H1 (cell line): ENCODE measurements at regions not wholly inside any gene's neighbourhood (a gene's known extent, or its start where the extent isn't known, plus 50 kb on each side); places are given as distances from the start of the nearest gene placed in this dataset.

ENCODE experiments used
- CTCF ChIA-PET: fragments of 300-600 bp; sonication (Branson Sonifier 250); formaldehyde crosslinking; loops from one replicate; lab custom pipeline; 2021; ENCODE audit not compliant: partially characterized antibody; lab: Charles Lee
- POLR2A ChIA-PET: fragments of 300-600 bp; sonication (Branson Sonifier 250); formaldehyde crosslinking; loops from one replicate; lab custom pipeline; 2021; ENCODE audit warnings: inconsistent platforms; ENCODE audit not compliant: partially characterized antibody; lab: Charles Lee
- DNase-seq, 2 experiments: peaks; one replicate each; pipeline versions ENCODE4 v3.0.0 to v3.0.0-alpha.2; 2010 to 2022; ENCODE audit warnings: low spot score in 2 of 2, low read depth in 1 of 2, mixed read lengths in 1 of 2
- FAIRE-seq: peaks from 2 replicates; lab custom pipeline; 2011; peaks lifted over from hg19 to GRCh38; lab: Jason Lieb, UNC
- H2AFZ ChIP-seq: 2 replicates; pipeline ENCODE4 v1.8.1; 2012; ENCODE audit warnings: low read length, inconsistent platforms
- H2AK5ac ChIP-seq: 2 replicates; pipeline ENCODE4 v1.6.1; 2013; ENCODE audit warnings: low read depth, low read length
- H2BK120ac ChIP-seq: replicated peaks from 2 replicates; pipeline ENCODE3; 2013; ENCODE audit warnings: low read depth, low read length, inconsistent platforms
- H2BK12ac ChIP-seq: 2 replicates; pipeline ENCODE4 v1.6.1; 2013; ENCODE audit warnings: low read depth, low read length
- H2BK15ac ChIP-seq: 2 replicates; pipeline ENCODE4 v1.6.1; 2013; ENCODE audit warnings: low read length
- H2BK20ac ChIP-seq: 2 replicates; pipeline ENCODE4 v1.6.1; 2013; ENCODE audit warnings: low read length
- H2BK5ac ChIP-seq: 2 replicates; pipeline ENCODE4 v1.6.1; 2013; ENCODE audit warnings: low read depth, low read length
- H3K14ac ChIP-seq: 2 replicates; pipeline ENCODE4 v1.6.1; 2013; ENCODE audit warnings: inconsistent platforms; ENCODE audit not compliant: insufficient read length
- H3K18ac ChIP-seq: 2 replicates; pipeline ENCODE4 v1.6.1; 2013; ENCODE audit warnings: low read length; ENCODE audit errors: extremely low read depth
- H3K23ac ChIP-seq: 2 replicates; pipeline ENCODE4 v1.6.1; 2013; ENCODE audit warnings: inconsistent platforms; ENCODE audit not compliant: insufficient read length
- H3K23me2 ChIP-seq: 2 replicates; pipeline ENCODE4 v1.6.1; 2013; ENCODE audit warnings: low read depth, low read length
- H3K27ac ChIP-seq: 2 replicates; pipeline ENCODE4 v1.6.1; 2011; ENCODE audit warnings: low read depth, low read length, inconsistent platforms
- H3K27me3 ChIP-seq, 4 experiments: replicated peaks in 1 of 4; 1 replicate in 1 of 4; 2 replicates in 3 of 4; pipeline versions ENCODE4 v1.6.1 to v1.8.1; 2011 to 2013; ENCODE audit warnings: low read length in 3 of 4, mild to moderate bottlenecking in 3 of 4, inconsistent platforms in 2 of 4, mixed read lengths in 2 of 4, moderate library complexity in 1 of 4; ENCODE audit not compliant: control insufficient read depth in 3 of 4, insufficient read depth in 3 of 4; ENCODE audit errors: extremely low read depth in 1 of 4
- H3K36me3 ChIP-seq, 4 experiments: 2 replicates each; pipeline versions ENCODE4 v1.6.1 to v1.8.1; 2011 to 2013; ENCODE audit warnings: mild to moderate bottlenecking in 4 of 4, low read length in 3 of 4, moderate library complexity in 2 of 4, control low read depth in 1 of 4, inconsistent platforms in 1 of 4; ENCODE audit not compliant: insufficient read depth in 4 of 4, control insufficient read depth in 2 of 4
- H3K4ac ChIP-seq: replicated peaks from 2 replicates; pipeline ENCODE3; 2013; ENCODE audit warnings: low read length, low read depth, mixed read lengths, inconsistent platforms; ENCODE audit not compliant: insufficient read length
- H3K4me1 ChIP-seq, 4 experiments: replicated peaks in 1 of 4; 1 replicate in 1 of 4; 2 replicates in 3 of 4; pipeline versions ENCODE4 v1.6.1 to v1.8.1; 2011 to 2013; ENCODE audit warnings: low read length in 3 of 4, inconsistent platforms in 2 of 4, mixed read lengths in 1 of 4; ENCODE audit not compliant: insufficient read depth in 4 of 4, control insufficient read depth in 3 of 4
- H3K4me2 ChIP-seq, 2 experiments: 2 replicates each; pipeline versions ENCODE4 v1.6.1 to v1.8.1; 2011 to 2013; ENCODE audit warnings: low read depth in 2 of 2, low read length in 2 of 2, control low read depth in 1 of 2, inconsistent platforms in 1 of 2, mild to moderate bottlenecking in 1 of 2; ENCODE audit not compliant: insufficient read depth in 1 of 2
- H3K4me3 ChIP-seq, 4 experiments: fragments of 200-600, 300-600 bp in 1 of 4; sonication (generic), shearing (Covaris generic), sonication (Bioruptor Twin) in 1 of 4; 2 replicates each; pipeline versions ENCODE4 v1.5.1 to v1.8.1; 2011 to 2016; ENCODE audit warnings: low read length in 4 of 4, low read depth in 3 of 4, control low read depth in 2 of 4, inconsistent platforms in 2 of 4, mild to moderate bottlenecking in 2 of 4, mixed read lengths in 1 of 4, moderate library complexity in 1 of 4; ENCODE audit not compliant: insufficient read depth in 2 of 4; ENCODE audit errors: extremely low read depth in 1 of 4
- H3K56ac ChIP-seq: replicated peaks from 2 replicates; pipeline ENCODE3; 2013; ENCODE audit warnings: low read depth, mild to moderate bottlenecking, mixed read lengths, low read length, inconsistent platforms; ENCODE audit not compliant: insufficient read length
- H3K79me1 ChIP-seq: 2 replicates; pipeline ENCODE4 v1.6.1; 2013; ENCODE audit warnings: low read depth, low read length, control low read depth
- H3K79me2 ChIP-seq, 2 experiments: 2 replicates each; pipeline versions ENCODE4 v1.6.1 to v1.8.1; 2012 to 2013; ENCODE audit warnings: low read length in 2 of 2, mild to moderate bottlenecking in 2 of 2, inconsistent platforms in 1 of 2; ENCODE audit not compliant: insufficient read depth in 2 of 2, control insufficient read depth in 1 of 2
- H3K9ac ChIP-seq, 4 experiments: replicated peaks in 1 of 4; 1 replicate in 1 of 4; 2 replicates in 3 of 4; pipeline versions ENCODE4 v1.6.1 to v1.8.1; 2011 to 2013; ENCODE audit warnings: low read depth in 3 of 4, low read length in 3 of 4, control low read depth in 2 of 4, mild to moderate bottlenecking in 2 of 4, moderate library complexity in 2 of 4, inconsistent platforms in 1 of 4; ENCODE audit errors: extremely low read depth in 1 of 4
- H3K9me3 ChIP-seq, 2 experiments: 2 replicates each; pipeline versions ENCODE4 v1.6.1 to v1.8.1; 2012 to 2013; ENCODE audit warnings: mild to moderate bottlenecking in 2 of 2, moderate library complexity in 2 of 2, control low read depth in 1 of 2, inconsistent platforms in 1 of 2, low read depth in 1 of 2, low read length in 1 of 2, mixed read lengths in 1 of 2; ENCODE audit not compliant: insufficient read depth in 2 of 2
- H4K20me1 ChIP-seq, 2 experiments: replicated peaks in 1 of 2; 2 replicates each; pipeline versions ENCODE3 to v1.8.1; 2011 to 2013; ENCODE audit warnings: inconsistent platforms in 2 of 2, low read length in 2 of 2, mild to moderate bottlenecking in 1 of 2; ENCODE audit not compliant: insufficient read depth in 2 of 2, control insufficient read depth in 1 of 2
- H4K5ac ChIP-seq: 2 replicates; pipeline ENCODE4 v1.6.1; 2013; ENCODE audit warnings: low read length, low read depth, mixed read lengths, inconsistent platforms; ENCODE audit not compliant: insufficient read length
- H4K8ac ChIP-seq: 2 replicates; pipeline ENCODE4 v1.8.0; 2013; ENCODE audit warnings: mild to moderate bottlenecking, moderate library complexity, low read length, inconsistent platforms; ENCODE audit not compliant: insufficient read depth; ENCODE audit errors: extremely low read depth
- H4K91ac ChIP-seq: replicated peaks from 2 replicates; pipeline ENCODE3; 2013; ENCODE audit warnings: low read length, mixed read lengths, inconsistent platforms; ENCODE audit not compliant: insufficient read length
- ATF3 ChIP-seq: IDR thresholded peaks from 2 replicates; pipeline ENCODE4 v1.6.1; 2011; ENCODE audit warnings: low read depth, mild to moderate bottlenecking, low read length; ENCODE audit not compliant: insufficient read depth
- BRCA1 ChIP-seq: IDR thresholded peaks from 2 replicates; pipeline ENCODE4 v1.6.1; 2012; ENCODE audit warnings: low read depth, low read length, improper control_type of control experiment
- JUN ChIP-seq: IDR thresholded peaks from 2 replicates; pipeline ENCODE4 v1.6.1; 2011; ENCODE audit warnings: low read depth, mild to moderate bottlenecking, improper control_type of control experiment, low read length
- MAX ChIP-seq: IDR thresholded peaks from 2 replicates; pipeline ENCODE4 v1.6.1; 2012; ENCODE audit warnings: inconsistent platforms
- RBBP5 ChIP-seq: IDR thresholded peaks from 2 replicates; pipeline ENCODE4 v1.7.1; 2012; ENCODE audit warnings: low read depth, mild to moderate bottlenecking, inconsistent platforms, low read length, moderate library complexity, borderline replicate concordance
- RXRA ChIP-seq: IDR thresholded peaks from 2 replicates; pipeline ENCODE4 v1.6.1; 2011; ENCODE audit warnings: low read depth, mild to moderate bottlenecking, low read length, moderate library complexity; ENCODE audit not compliant: insufficient read depth
- SIN3A ChIP-seq, 2 experiments: IDR thresholded peaks in 1 of 2; conservative IDR thresholded peaks in 1 of 2; 2 replicates each; pipeline ENCODE4 v1.6.1; 2011 to 2012; ENCODE audit warnings: low read length in 2 of 2, improper control_type of control experiment in 1 of 2, low read depth in 1 of 2, mild to moderate bottlenecking in 1 of 2
- SP4 ChIP-seq: IDR thresholded peaks from 2 replicates; pipeline ENCODE4 v1.6.1; 2012; ENCODE audit warnings: low read length, inconsistent platforms
- ZNF274 ChIP-seq: IDR thresholded peaks from 2 replicates; pipeline ENCODE4 v1.7.0; 2012; ENCODE audit warnings: low read length, borderline replicate concordance; ENCODE audit errors: extremely low read depth
- WGBS, 2 experiments: shearing (Covaris generic) in 1 of 2; methylation state at CpG; one replicate each; pipeline versions ENCODE4 v1.1.6 to v1.1.7; 2013 to 2015; ENCODE audit warnings: low lambda C conversion rate in 2 of 2, mixed read lengths in 2 of 2, inconsistent platforms in 1 of 2, low coverage in 1 of 2, missing lambda C conversion rate in 1 of 2; ENCODE audit not compliant: insufficient replicate concordance in 2 of 2, insufficient coverage in 1 of 2, insufficient read length in 1 of 2; ENCODE audit errors: extremely low coverage in 1 of 2, missing lambda C conversion rate in 1 of 2; 5-methylcytosine and 5-hydroxymethylcytosine counted together

GRCh38 chr9:74317235-74317634, 179.9 kb upstream of the RORB start:
- Histone ChIP-seq H3K79me1 (no peaks in the 10 kb centered on the region), H2BK12ac (no peak overlapping the region), H3K4me1 (no peaks in the 10 kb centered on the region), H4K20me1 (no peaks in the 10 kb centered on the region), H2BK15ac (no peak overlapping the region), H3K79me2 (no peaks in the 10 kb centered on the region), H4K5ac (no peak overlapping the region), H2BK120ac (no peak overlapping the region), H2AFZ (no peak overlapping the region), H2AK5ac (no peak overlapping the region), H3K4me3 (no peak overlapping the region), H3K4me2 (no peak overlapping the region), H3K18ac (no peak overlapping the region), H3K27ac (no peak overlapping the region), H3K14ac (no peak overlapping the region), H3K23me2 (no peaks in the 10 kb centered on the region; the same call in 1 of the 2 replicates), H3K4ac (no peak overlapping the region), H4K91ac (no peak overlapping the region), H3K9ac (no peak overlapping the region), H3K27me3 (no peaks in the 10 kb centered on the region), H4K8ac (no peak overlapping the region), H3K9me3 (peaks cover 0 to 4% of the 10 kb centered on the region in 2 experiments; a peak in 1 of 4 replicates), H2BK20ac (no peak overlapping the region)
- no peak for FAIRE-seq
- CTCF ChIA-PET: interaction anchor here (0.6 to 1.2 kb wide), 3 partner anchors 62 to 336 kb away, joined by 3 to 4 read pairs (median 3); no protein-coding TSS in a partner anchor
- 0% methylated on average over 1 of the region's 1 CpG; no CpG with 5 or more reads in 1 of the 2 experiments for WGBS, 2 experiments
- TF ChIP-seq JUN (no peak), MAX (no peak), BRCA1 (no peak), RXRA (no peak), ATF3 (no peak), SIN3A (conservative IDR thresholded peaks at IDR 0.05 in 1 of 2, IDR thresholded peaks at IDR 0.05 in 1 of 2; ENCODE audit: low read depth in 1 of 2, low read length in 2 of 2) (no peak), ZNF274 (no peak), RBBP5 (no peak), SP4 (no peak)
- TF ChIP-seq, all 59 proteins: peak for 0
- H3K23ac ChIP-seq: no peak overlapping the region
- no peaks in the 10 kb centered on the region for H3K36me3 ChIP-seq
- H2BK5ac ChIP-seq: no peak overlapping the region
- no peak for DNase-seq
- POLR2A ChIA-PET: no interaction called here
- H3K56ac ChIP-seq: no peak overlapping the region
